Neural cell (in vitro differentiated cells): ENCODE measurements at regions not wholly inside any gene's neighbourhood (a gene's known extent, or its start where the extent isn't known, plus 50 kb on each side); places are given as distances from the start of the nearest gene placed in this dataset.

Source experiments
- H2AFZ ChIP-seq: fragments of 200-600, 300-800 bp; sonication (generic), shearing (Covaris generic); 2 replicates; pipeline ENCODE4 v1.6.0; 2014; ENCODE audit warnings: low read depth, mild to moderate bottlenecking, antibody characterized with exemption, low read length, moderate library complexity
- H3F3A ChIP-seq: fragments of 200-600 bp; shearing (Covaris generic); 2 replicates; pipeline ENCODE4 v1.6.1; 2016; ENCODE audit warnings: mild to moderate bottlenecking, moderate library complexity, mixed read lengths, antibody characterized with exemption, low read length; ENCODE audit not compliant: insufficient read depth, poor library complexity, severe bottlenecking
- H3K27ac ChIP-seq: fragments of 200-600, 300-800 bp; sonication (generic), shearing (Covaris generic); 2 replicates; pipeline ENCODE4 v1.5.1; 2014; ENCODE audit warnings: mild to moderate bottlenecking, low read length, moderate library complexity
- H3K27me3 ChIP-seq: fragments of 300-800, 200-600 bp; sonication (generic), shearing (Covaris generic); 2 replicates; pipeline ENCODE4 v1.6.0; 2014; ENCODE audit warnings: mild to moderate bottlenecking, low read depth, low read length, moderate library complexity; ENCODE audit not compliant: insufficient read depth
- H3K36me3 ChIP-seq: fragments of 300-800, 200-600 bp; sonication (generic), shearing (Covaris generic); 2 replicates; pipeline ENCODE4 v1.5.1; 2014; ENCODE audit warnings: mild to moderate bottlenecking, antibody characterized with exemption, low read length, moderate library complexity; ENCODE audit not compliant: insufficient read depth
- H3K4me2 ChIP-seq: fragments of 300-800, 200-600 bp; sonication (generic), shearing (Covaris generic); 2 replicates; pipeline ENCODE4 v1.6.0; 2014; ENCODE audit warnings: mild to moderate bottlenecking, low read length
- H3K4me3 ChIP-seq: fragments of 300-800, 200-600 bp; sonication (generic), shearing (Covaris generic); 2 replicates; pipeline ENCODE4 v1.5.1; 2014; ENCODE audit warnings: mild to moderate bottlenecking, low read length, moderate library complexity
- H3K79me2 ChIP-seq: fragments of 200-600 bp; shearing (Covaris generic); replicated peaks from 2 replicates; pipeline ENCODE4 v1.6.0; 2014; ENCODE audit warnings: mild to moderate bottlenecking, low read length, moderate library complexity; ENCODE audit not compliant: insufficient read depth
- H3K9ac ChIP-seq: fragments of 300-800, 200-600 bp; sonication (generic), shearing (Covaris generic); 2 replicates; pipeline ENCODE4 v1.6.1; 2016; ENCODE audit warnings: mild to moderate bottlenecking, low read length, mixed read lengths
- H3K9me2 ChIP-seq: fragments of 200-600 bp; shearing (Covaris generic); 2 replicates; pipeline ENCODE4 v1.6.1; 2016; ENCODE audit warnings: mild to moderate bottlenecking, low read length, mixed read lengths; ENCODE audit not compliant: insufficient read depth
- H3K9me3 ChIP-seq: fragments of 200-600, 300-800 bp; sonication (generic), shearing (Covaris generic); 2 replicates; pipeline ENCODE4 v1.6.1; 2016; ENCODE audit warnings: mild to moderate bottlenecking, mixed run types, low read length, moderate library complexity, mixed read lengths
- H4K20me1 ChIP-seq: fragments of 200-600 bp; shearing (Covaris generic); 2 replicates; pipeline ENCODE4 v1.6.1; 2016; ENCODE audit warnings: mild to moderate bottlenecking, mixed run types; ENCODE audit not compliant: insufficient read depth
- EP300 ChIP-seq: fragments of 450-650 bp; conservative IDR thresholded peaks from 2 replicates; pipeline ENCODE4 v1.6.1; 2014; ENCODE audit warnings: antibody characterized with exemption, mild to moderate bottlenecking, moderate library complexity; ENCODE audit not compliant: poor library complexity, severe bottlenecking
- EZH2 ChIP-seq: fragments of 200-600, 300-800 bp; shearing (Covaris generic), sonication (generic); IDR thresholded peaks from 2 replicates; pipeline ENCODE4 v1.6.1; 2014; ENCODE audit warnings: antibody characterized with exemption, low read length, borderline replicate concordance, mild to moderate bottlenecking; ENCODE audit not compliant: insufficient read depth, poor library complexity, severe bottlenecking
- MXI1 ChIP-seq: fragments of 450-650 bp; conservative IDR thresholded peaks from 2 replicates; pipeline ENCODE4 v1.6.1; 2014; ENCODE audit warnings: antibody characterized with exemption, mild to moderate bottlenecking; ENCODE audit not compliant: poor library complexity, severe bottlenecking
- POLR2AphosphoS5 ChIP-seq: IDR thresholded peaks from 2 replicates; pipeline ENCODE4 v1.6.1; 2012
- RAD21 ChIP-seq: fragments of 450-650 bp; conservative IDR thresholded peaks from 2 replicates; pipeline ENCODE4 v1.6.1; 2014; ENCODE audit warnings: antibody characterized with exemption, mild to moderate bottlenecking, moderate library complexity
- SMC3 ChIP-seq: fragments of 450-650 bp; conservative IDR thresholded peaks from 2 replicates; pipeline ENCODE4 v1.6.1; 2014; ENCODE audit warnings: antibody characterized with exemption, mild to moderate bottlenecking, moderate library complexity; ENCODE audit not compliant: poor library complexity
- TAF1 ChIP-seq: IDR thresholded peaks from 2 replicates; pipeline ENCODE4 v1.6.1; 2012; ENCODE audit warnings: low read depth
- TF ChIP-seq, protein P1 (sequence below): IDR thresholded peaks from 2 replicates; pipeline ENCODE4 v1.6.1; 2012; ENCODE audit warnings: borderline replicate concordance
- TF ChIP-seq, protein P2 (sequence below): fragments of 450-650 bp; IDR thresholded peaks from 2 replicates; pipeline ENCODE4 v1.5.1; 2014; ENCODE audit warnings: antibody characterized with exemption, mild to moderate bottlenecking, moderate library complexity; ENCODE audit not compliant: poor library complexity, severe bottlenecking

DNA sequence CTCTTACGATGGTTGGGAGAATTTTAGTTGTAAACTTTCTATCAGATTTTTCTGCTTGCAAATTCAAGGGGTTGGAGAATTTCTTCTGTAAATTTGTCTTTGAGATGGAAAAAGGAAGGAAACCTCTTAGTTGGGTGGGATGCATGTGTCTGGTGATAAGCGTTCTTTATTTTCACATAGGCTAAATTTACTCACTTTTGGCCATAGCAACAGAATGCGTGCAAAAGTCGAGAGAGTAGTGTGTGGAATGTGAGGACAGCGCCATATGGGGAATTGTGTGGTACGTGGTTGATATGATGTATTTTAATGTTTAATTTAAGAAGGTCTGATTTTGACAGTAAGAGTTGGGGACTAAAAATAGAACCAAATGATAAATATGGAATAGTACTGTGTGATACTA is 282.2 kb downstream of the TAF11L14 start:
- Histone ChIP-seq H3K9me3 (no peaks in the 10 kb centered on the region), H2AFZ (no peak overlapping the region), H3F3A (no peaks in the 10 kb centered on the region), H3K27ac (no peak overlapping the region), H3K4me3 (no peak overlapping the region), H3K9ac (no peak overlapping the region), H3K4me2 (no peak overlapping the region), H4K20me1 (no peaks in the 10 kb centered on the region), H3K9me2 (no peaks in the 10 kb centered on the region), H3K79me2 (no peaks in the 10 kb centered on the region), H3K27me3 (no peaks in the 10 kb centered on the region), H3K36me3 (no peaks in the 10 kb centered on the region)
- no peak for TF ChIP-seq EP300

DNA sequence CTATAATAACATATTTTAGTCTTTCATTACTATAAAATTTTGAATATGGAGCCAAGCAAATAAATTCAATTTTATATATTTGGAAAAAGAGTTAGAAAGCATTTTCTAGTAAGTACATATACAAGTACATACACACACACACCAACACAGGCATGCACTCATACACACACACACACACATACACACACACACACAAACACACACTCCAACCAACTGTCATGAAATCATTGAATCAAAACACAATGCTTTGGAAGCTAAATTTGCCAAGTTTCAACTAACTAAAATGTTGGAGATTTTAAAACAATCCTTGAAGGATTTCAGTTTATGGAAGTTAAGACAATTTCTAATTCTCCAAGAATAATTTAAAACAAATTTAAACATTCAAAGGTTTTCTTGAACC is 283.2 kb downstream of the TAF11L14 start:
- H3K79me2 ChIP-seq: no peaks in the 10 kb centered on the region
- H2AFZ ChIP-seq: no peak overlapping the region
- H3K27ac ChIP-seq: no peak overlapping the region
- no peaks in the 10 kb centered on the region for H3K27me3 ChIP-seq
- no peak overlapping the region for H3K4me2 ChIP-seq
- H4K20me1 ChIP-seq: no peaks in the 10 kb centered on the region
- no peaks in the 10 kb centered on the region for H3K9me3 ChIP-seq
- no peak overlapping the region for H3K9ac ChIP-seq
- no peaks in the 10 kb centered on the region for H3K9me2 ChIP-seq
- H3K4me3 ChIP-seq: no peak overlapping the region
- H3K36me3 ChIP-seq: no peaks in the 10 kb centered on the region
- no peaks in the 10 kb centered on the region for H3F3A ChIP-seq
- TF ChIP-seq RAD21 (no peak), EZH2 (no peak), MXI1 (no peak)

DNA sequence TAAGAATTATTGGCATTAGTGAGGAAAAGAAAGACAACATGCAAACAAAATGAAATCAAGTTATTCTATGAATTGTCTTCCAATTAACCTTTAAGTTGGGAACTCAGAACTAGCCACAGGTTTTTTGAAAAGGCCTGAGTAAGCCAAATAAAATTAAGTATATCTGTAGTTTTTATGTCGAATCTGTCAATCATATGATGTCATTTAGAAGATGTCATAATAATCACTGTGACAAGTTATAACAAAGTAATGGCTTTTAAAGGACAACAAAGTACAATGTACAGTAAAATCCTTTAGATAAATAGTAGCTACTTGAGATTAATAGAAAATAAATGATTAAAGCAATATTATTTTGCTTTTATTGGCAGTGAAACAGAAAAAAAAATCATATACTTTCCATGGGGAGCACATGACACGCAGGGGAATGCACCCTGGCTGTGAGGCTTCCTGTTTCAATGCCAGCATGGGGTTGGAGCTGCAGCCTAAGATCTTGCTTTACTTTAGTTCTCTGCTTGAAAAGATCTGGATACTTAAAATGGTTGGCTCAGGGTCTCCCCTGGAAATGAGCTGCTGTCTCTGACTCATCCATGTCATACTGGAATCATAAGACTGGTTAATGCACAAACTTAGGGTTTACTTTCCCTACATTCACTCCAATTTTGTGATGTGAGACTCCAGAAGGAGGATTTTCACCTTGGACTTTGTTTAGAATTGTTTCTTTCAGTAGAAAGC is 284.3 kb downstream of the TAF11L14 start:
- peak; percentile 75 for TF ChIP-seq EP300
- no peak for TF ChIP-seq TAF1
- TF ChIP-seq RAD21: peak; percentile 17
- H3K9me2 ChIP-seq: no peaks in the 10 kb centered on the region
- no peak overlapping the region for H3K9ac ChIP-seq
- H2AFZ ChIP-seq: no peak overlapping the region
- no peaks in the 10 kb centered on the region for H3K79me2 ChIP-seq
- no peak overlapping the region for H3K4me2 ChIP-seq
- peak overlapping the region; percentile 9 for H3K4me3 ChIP-seq
- no peaks in the 10 kb centered on the region for H3K27me3 ChIP-seq
- H3K9me3 ChIP-seq: no peaks in the 10 kb centered on the region
- no peaks in the 10 kb centered on the region for H3K36me3 ChIP-seq
- H3K27ac ChIP-seq: no peak overlapping the region
- no peaks in the 10 kb centered on the region for H4K20me1 ChIP-seq
- H3F3A ChIP-seq: no peaks in the 10 kb centered on the region

DNA sequence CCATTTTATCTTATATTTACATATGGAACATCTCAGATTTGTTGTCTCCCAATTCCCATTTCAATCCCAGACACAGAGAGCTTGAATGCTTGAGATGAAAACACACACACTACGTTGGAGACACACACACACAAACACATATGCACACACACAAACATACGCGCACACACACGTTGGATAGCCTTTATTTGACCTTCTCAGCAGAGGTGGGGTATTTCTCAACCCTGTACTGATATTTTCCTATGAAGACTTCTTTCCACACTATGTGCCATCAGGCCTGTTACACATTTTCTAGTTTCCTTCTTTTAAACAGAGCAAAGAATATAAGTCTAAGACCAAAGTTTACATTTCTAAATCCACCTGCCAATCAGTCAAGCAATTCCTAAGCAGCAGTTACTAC is 291.0 kb downstream of the TAF11L14 start:
- Histone ChIP-seq H3K9ac (no peak overlapping the region), H3F3A (peaks cover 3% of the 10 kb centered on the region), H3K27ac (no peak overlapping the region), H3K4me2 (no peak overlapping the region), H3K79me2 (no peaks in the 10 kb centered on the region), H3K36me3 (no peaks in the 10 kb centered on the region), H3K4me3 (no peak overlapping the region), H3K9me2 (no peaks in the 10 kb centered on the region), H4K20me1 (no peaks in the 10 kb centered on the region), H2AFZ (no peak overlapping the region), H3K9me3 (no peaks in the 10 kb centered on the region), H3K27me3 (no peaks in the 10 kb centered on the region)
- TF ChIP-seq TAF1 (no peak), EZH2 (no peak), MXI1 (no peak), EP300 (no peak), POLR2AphosphoS5 (no peak), SMC3 (no peak), RAD21 (no peak)
- TF ChIP-seq, protein P1, sequence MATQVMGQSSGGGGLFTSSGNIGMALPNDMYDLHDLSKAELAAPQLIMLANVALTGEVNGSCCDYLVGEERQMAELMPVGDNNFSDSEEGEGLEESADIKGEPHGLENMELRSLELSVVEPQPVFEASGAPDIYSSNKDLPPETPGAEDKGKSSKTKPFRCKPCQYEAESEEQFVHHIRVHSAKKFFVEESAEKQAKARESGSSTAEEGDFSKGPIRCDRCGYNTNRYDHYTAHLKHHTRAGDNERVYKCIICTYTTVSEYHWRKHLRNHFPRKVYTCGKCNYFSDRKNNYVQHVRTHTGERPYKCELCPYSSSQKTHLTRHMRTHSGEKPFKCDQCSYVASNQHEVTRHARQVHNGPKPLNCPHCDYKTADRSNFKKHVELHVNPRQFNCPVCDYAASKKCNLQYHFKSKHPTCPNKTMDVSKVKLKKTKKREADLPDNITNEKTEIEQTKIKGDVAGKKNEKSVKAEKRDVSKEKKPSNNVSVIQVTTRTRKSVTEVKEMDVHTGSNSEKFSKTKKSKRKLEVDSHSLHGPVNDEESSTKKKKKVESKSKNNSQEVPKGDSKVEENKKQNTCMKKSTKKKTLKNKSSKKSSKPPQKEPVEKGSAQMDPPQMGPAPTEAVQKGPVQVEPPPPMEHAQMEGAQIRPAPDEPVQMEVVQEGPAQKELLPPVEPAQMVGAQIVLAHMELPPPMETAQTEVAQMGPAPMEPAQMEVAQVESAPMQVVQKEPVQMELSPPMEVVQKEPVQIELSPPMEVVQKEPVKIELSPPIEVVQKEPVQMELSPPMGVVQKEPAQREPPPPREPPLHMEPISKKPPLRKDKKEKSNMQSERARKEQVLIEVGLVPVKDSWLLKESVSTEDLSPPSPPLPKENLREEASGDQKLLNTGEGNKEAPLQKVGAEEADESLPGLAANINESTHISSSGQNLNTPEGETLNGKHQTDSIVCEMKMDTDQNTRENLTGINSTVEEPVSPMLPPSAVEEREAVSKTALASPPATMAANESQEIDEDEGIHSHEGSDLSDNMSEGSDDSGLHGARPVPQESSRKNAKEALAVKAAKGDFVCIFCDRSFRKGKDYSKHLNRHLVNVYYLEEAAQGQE: no peak
- TF ChIP-seq, protein P2, sequence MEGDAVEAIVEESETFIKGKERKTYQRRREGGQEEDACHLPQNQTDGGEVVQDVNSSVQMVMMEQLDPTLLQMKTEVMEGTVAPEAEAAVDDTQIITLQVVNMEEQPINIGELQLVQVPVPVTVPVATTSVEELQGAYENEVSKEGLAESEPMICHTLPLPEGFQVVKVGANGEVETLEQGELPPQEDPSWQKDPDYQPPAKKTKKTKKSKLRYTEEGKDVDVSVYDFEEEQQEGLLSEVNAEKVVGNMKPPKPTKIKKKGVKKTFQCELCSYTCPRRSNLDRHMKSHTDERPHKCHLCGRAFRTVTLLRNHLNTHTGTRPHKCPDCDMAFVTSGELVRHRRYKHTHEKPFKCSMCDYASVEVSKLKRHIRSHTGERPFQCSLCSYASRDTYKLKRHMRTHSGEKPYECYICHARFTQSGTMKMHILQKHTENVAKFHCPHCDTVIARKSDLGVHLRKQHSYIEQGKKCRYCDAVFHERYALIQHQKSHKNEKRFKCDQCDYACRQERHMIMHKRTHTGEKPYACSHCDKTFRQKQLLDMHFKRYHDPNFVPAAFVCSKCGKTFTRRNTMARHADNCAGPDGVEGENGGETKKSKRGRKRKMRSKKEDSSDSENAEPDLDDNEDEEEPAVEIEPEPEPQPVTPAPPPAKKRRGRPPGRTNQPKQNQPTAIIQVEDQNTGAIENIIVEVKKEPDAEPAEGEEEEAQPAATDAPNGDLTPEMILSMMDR: no peak
